SHP77 (cell line): ENCODE measurements at regions not wholly inside any gene's neighbourhood (a gene's known extent, or its start where the extent isn't known, plus 50 kb on each side); places are given as distances from the start of the nearest gene placed in this dataset.

Source experiments
- DNase-seq, 2 experiments: peaks; one replicate each; lab custom pipeline; 2025; lab: John Stamatoyannopoulos, UW

GRCh38 chr5:88666761-88667495 is 216.1 kb downstream of the MEF2C start:
- DNase-seq = no peak

DNA sequence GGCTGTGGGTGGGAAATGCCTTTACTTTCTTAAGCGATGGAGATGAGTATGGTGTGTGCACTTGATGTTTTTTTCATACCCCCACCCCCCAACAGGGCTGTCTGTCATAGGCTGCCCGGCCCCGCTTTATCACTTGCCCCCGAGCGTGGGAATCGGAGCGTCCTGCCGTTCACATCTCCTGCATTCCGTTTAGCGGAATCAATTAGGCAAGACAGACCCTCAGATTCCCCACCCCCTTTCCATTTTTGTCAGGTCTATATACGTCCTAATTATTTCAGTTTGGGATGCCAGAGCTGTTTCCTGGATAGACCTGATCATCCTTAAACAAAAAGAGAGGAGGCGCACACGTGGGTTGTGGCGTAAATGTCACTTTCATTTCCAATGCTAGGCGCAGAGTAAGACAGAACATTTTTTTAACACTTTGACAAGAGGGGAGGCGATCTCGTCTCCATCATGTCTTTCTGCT is 217.2 kb downstream of the MEF2C start:
- no peak for DNase-seq

- no peak for DNase-seq
Measured at GRCh38 chr5:88664645-88665044, 218.3 kb downstream of the MEF2C start.

DNA sequence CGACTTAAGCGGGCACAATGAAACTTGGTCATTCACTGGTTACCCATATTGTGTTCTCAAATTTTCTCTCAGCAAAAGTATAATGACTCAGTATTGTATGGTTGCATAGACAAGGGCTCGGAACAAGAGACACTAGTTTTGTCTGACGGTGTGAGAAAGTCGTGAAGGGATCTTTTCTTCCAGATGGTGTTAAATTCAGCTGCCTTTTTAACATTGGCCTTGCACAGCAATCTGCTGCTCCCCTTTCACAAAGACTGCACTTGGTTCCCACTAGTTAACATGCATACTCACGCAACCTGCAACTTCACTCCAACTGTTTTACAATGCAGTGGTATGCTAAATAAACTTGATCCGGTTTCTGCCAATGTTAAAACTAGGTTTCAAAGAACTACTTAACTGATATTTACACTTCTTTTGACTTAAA is 219.2 kb downstream of the MEF2C start:
- no peak for DNase-seq

- no peak for DNase-seq
Measured at GRCh38 chr5:88662846-88663245, 220.1 kb downstream of the MEF2C start.

- no peak for DNase-seq
Measured at GRCh38 chr5:88661806-88662207, 221.2 kb downstream of the MEF2C start.

GRCh38 chr5:88660947-88661805 is 221.8 kb downstream of the MEF2C start:
- peak; percentile 94 to 95 for DNase-seq

DNA sequence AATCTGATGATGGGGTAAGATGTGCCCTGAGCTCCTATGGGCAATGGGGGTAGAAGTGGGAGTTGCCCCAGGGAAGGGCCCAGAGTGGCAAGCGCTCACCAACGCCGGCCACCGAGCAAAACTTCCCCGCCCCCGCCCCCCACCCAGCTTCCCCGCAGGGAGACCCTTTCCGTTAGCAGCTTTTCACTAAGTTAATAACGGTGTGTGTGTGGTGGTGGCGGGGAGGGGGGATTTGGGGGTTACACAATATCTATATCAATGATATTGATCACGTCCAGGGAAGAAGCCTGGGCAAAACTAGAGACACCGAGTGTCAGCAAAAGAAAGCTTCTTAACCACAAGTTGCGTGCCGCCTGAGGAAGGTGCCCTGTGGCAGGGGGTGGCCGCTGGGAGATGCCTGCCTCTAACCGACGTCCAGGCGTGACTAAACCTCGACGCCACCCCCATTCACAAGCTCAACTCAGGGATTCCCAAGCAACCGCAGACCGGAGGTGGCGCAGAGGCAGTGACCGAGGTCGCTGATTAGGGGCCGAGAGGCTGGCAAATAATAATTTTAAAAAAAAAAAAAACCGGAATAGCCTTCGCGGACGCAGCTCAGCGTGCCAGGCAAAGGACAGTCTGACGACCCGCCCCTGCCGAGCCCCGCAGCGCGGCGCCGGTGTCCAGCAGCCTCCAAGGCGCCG is 222.6 kb downstream of the MEF2C start:
- DNase-seq = peak in 1 of 2 experiments; percentile 80

DNA sequence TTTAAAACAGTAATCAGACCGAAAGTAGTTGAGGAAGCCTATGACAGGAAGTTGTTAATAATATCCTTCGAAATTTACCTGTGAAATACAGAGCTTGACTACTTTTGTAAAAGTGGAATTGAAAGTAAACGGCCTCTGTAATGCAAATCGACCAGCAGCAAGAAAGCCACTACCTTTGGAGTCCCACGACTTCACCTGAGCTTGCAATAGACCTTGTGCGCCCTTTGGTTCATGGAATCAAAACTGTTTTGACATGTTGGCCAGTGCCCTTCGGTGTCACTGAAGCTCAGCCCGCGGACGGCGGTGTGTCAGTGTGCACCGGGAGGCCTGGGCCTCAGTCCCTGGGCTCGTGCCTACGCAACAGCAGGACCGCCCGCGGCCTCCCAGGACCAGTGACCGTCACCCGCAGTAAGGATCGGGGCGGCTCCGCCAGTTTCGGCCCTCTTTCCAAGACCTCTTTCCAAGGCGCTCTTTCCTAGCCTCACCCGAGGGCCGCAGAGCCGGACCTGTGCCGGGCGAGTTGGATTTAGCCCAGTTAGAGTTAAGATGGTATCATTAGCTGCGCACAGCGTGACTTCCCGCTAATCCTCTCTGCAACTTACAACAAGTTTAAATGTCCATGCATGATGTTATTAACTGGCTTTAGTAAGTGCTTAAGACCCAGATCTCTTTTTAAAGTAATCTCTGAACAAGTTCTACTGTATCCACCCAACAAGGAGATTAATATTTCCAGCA is 223.3 kb downstream of the MEF2C start:
- no peak for DNase-seq

- DNase-seq = no peak
Measured at GRCh38 chr5:88658886-88659285, 224.1 kb downstream of the MEF2C start.

DNA sequence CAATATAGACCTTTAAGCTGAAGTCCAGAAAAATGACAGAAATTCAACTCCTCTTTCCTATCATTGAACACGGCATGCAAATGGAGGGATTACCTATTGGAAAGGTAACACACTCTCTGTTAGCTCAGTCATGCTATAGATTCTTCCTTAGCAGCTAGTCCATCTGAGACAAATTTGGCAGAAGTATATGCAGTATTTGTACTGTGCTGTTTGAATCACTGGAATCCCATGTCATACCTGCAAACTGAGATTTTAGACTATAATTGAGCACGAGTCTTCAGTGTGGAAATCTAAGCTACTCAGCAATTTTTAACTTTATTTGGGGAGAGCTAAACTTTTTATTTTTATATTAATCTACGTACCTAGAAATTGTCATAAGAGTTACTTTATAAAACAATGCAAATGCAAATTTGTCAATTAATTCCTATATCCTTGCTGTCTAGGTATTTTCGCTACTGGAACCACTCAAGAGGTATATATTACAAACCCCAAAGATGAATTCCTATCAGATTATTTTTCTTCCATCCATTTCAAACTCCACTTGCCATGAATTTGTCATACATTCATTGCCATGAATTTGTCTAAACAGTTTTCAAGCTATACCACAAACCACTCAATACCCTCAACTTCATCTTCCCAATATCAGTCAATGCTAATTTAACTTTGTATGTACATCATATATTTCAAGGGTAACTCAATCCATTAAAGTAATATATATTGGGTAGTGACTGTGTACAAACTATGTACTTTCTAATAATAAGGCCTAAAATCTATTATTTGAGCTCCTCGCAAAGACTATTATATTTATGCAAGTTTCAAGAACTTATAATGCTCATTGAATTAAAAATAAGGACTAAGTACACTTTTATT is 224.8 kb downstream of the MEF2C start:
- no peak for DNase-seq

DNA sequence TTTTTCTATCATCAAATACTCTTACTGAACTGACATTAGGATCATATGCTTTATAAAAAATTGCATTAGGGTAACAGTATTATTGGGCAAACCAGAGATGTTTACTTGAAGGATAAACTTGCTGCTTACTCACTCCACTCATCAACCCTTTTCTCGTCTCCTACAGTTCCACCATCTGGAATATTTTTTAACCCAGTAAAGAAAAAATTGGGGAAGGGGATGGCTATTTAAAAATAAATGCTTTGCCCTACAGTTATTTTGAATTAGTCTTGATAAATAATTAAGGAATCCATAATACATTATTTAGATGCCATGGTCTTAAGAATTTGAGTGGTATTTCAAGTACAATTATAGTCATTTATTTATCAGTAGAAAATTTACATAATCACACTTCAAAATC is 225.8 kb downstream of the MEF2C start:
- DNase-seq = no peak

- no peak for DNase-seq
Measured at GRCh38 chr5:88656221-88656950, 226.6 kb downstream of the MEF2C start.

GRCh38 chr5:88653471-88653870 is 229.5 kb downstream of the MEF2C start:
- no peak for DNase-seq

GRCh38 chr5:88647901-88648300 is 235.1 kb downstream of the MEF2C start:
- no peak for DNase-seq

GRCh38 chr5:88646866-88647265 is 236.1 kb downstream of the MEF2C start:
- no peak for DNase-seq

DNA sequence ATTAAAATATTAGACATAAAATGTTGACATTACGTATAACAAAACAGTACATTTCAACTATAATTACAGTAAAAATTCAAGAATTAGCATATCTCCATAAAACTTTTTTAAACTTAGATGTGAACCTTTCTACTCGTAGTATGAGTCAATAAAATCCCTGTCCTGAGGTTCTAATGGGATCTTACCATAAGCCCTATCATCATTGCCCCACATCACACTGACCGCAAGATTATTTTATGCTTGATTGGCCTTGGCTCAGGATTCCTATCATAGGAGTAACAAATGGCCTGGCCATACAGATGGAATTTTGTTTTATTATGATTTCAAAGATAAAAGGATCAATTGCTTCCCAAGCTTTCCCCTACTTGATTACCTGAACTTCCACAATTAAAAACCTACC is 238.3 kb downstream of the MEF2C start:
- DNase-seq = no peak

- DNase-seq = no peak
Measured at GRCh38 chr5:88643315-88643714, 239.7 kb downstream of the MEF2C start.

DNA sequence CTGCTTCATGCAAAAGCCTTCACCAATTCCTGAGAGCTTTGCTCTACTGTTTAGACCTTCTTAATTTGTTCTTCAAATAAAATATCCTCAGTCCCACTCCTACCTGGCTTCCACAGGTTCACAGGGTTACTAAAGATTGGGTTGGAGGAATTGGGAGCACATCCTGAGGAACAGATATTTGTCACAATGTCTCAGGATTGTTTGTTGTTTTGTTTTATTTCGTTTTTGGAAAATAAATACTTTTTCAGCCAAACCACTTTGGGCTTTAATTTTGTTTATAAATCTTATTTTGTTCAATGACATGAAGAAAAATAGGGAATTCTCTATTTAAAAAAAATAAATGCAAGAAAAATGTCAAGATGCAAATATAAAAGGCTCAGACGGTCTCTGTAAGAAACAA is 249.0 kb downstream of the MEF2C start:
- no peak for DNase-seq

DNA sequence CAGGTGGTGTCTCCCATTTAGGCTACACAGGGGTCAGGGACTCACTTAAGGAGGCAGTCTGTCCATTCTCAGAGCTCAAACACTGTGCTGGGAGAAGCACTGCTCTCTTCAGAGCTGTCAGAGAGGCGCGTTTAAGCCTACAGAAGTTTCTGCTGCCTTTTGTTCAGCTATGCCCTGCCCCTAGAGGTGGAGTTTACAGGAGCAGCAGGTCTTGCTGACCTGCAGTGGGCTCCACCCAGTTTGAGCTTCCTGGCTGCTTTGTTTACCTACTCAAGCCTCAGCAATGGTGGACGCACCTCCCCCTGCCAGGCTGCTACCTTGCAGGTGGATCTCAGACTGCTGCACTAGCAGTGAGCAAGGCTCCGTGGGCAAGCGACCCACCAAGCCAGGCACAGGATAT is 260.1 kb downstream of the MEF2C start:
- DNase-seq = peak in 1 of 2 experiments; percentile 40
